MM.1S (cell line): ENCODE measurements at regions not wholly inside any gene's neighbourhood (a gene's known extent, or its start where the extent isn't known, plus 50 kb on each side); places are given as distances from the start of the nearest gene placed in this dataset.

Source experiments
- DNase-seq: peaks from one replicate; pipeline ENCODE4 v3.0.0-alpha.2; 2015
- H2AFZ ChIP-seq: fragments of 300-600 bp; sonication (generic); 2 replicates; pipeline ENCODE4 v1.6.0; 2016; ENCODE audit warnings: antibody characterized with exemption, low read length
- H3F3A ChIP-seq: fragments of 300-600 bp; sonication (generic); 2 replicates; pipeline ENCODE4 v1.6.1; 2016; ENCODE audit warnings: mild to moderate bottlenecking, antibody characterized with exemption, low read length, moderate library complexity, mixed read lengths; ENCODE audit not compliant: insufficient read depth
- H3K27ac ChIP-seq: fragments of 300-600 bp; sonication (generic); 2 replicates; pipeline ENCODE4 v1.5.1; 2016; ENCODE audit warnings: mild to moderate bottlenecking, low read length
- H3K27me3 ChIP-seq: fragments of 300-600 bp; sonication (generic); replicated peaks from 2 replicates; pipeline ENCODE4 v1.6.0; 2016; ENCODE audit warnings: low read length; ENCODE audit not compliant: insufficient read depth
- H3K36me3 ChIP-seq: fragments of 300-600 bp; sonication (generic); replicated peaks from 2 replicates; pipeline ENCODE4 v1.6.1; 2016; ENCODE audit warnings: mild to moderate bottlenecking, low read length, mixed read lengths; ENCODE audit not compliant: insufficient read depth
- H3K4me1 ChIP-seq: fragments of 300-600 bp; sonication (generic); 2 replicates; pipeline ENCODE4 v1.6.1; 2016; ENCODE audit warnings: low read length, mixed read lengths
- H3K4me2 ChIP-seq: fragments of 300-600 bp; sonication (generic); 2 replicates; pipeline ENCODE4 v1.6.0; 2016; ENCODE audit warnings: low read depth, low read length
- H3K4me3 ChIP-seq: fragments of 300-600 bp; sonication (generic); 2 replicates; pipeline ENCODE4 v1.5.1; 2016; ENCODE audit warnings: low read length, mixed read lengths
- H3K79me2 ChIP-seq: fragments of 300-600 bp; sonication (generic); 2 replicates; pipeline ENCODE4 v1.6.1; 2016; ENCODE audit warnings: mixed run types, low read length, mixed read lengths
- H3K9ac ChIP-seq: fragments of 300-600 bp; sonication (generic); 2 replicates; pipeline ENCODE4 v1.6.1; 2016; ENCODE audit warnings: low read length, mixed read lengths
- H3K9me2 ChIP-seq: fragments of 300-600 bp; sonication (generic); replicated peaks from 2 replicates; pipeline ENCODE4 v1.6.1; 2016; ENCODE audit warnings: mild to moderate bottlenecking, low read length, mixed read lengths; ENCODE audit not compliant: insufficient read depth
- H3K9me3 ChIP-seq: fragments of 300-600 bp; sonication (generic); replicated peaks from 2 replicates; pipeline ENCODE4 v1.6.1; 2016; ENCODE audit warnings: mild to moderate bottlenecking, low read length, mixed read lengths; ENCODE audit not compliant: insufficient read depth
- H4K20me1 ChIP-seq: fragments of 300-600 bp; sonication (generic); 2 replicates; pipeline ENCODE4 v1.6.1; 2016; ENCODE audit warnings: mild to moderate bottlenecking, low read length, moderate library complexity, mixed read lengths; ENCODE audit not compliant: insufficient read depth
- CTCF ChIP-seq: fragments of 300-600 bp; sonication (generic); IDR thresholded peaks from 2 replicates; pipeline ENCODE4 v1.5.1; 2016; ENCODE audit warnings: antibody characterized with exemption, low read length, mixed read lengths
- EZH2 ChIP-seq: fragments of 300-600 bp; sonication (generic); optimal IDR thresholded peaks from 2 replicates; pipeline ENCODE3; 2017; ENCODE audit warnings: low read depth, mild to moderate bottlenecking, antibody characterized with exemption, low read length, mixed read lengths
- EZH2phosphoT487 ChIP-seq: fragments of 300-600 bp; sonication (generic); IDR thresholded peaks from 2 replicates; pipeline ENCODE4 v1.6.1; 2018; ENCODE audit warnings: antibody characterized with exemption, low read length

GRCh38 chr14:85146779-85147178, 383.2 kb upstream of the FLRT2 start:
- Histone ChIP-seq H3K4me1 (no peaks in the 10 kb centered on the region), H3K4me3 (no peak overlapping the region), H3K27me3 (no peaks in the 10 kb centered on the region), H3F3A (no peaks in the 10 kb centered on the region), H3K79me2 (no peaks in the 10 kb centered on the region), H3K9me2 (no peaks in the 10 kb centered on the region), H2AFZ (no peak overlapping the region), H3K9me3 (no peaks in the 10 kb centered on the region), H4K20me1 (no peaks in the 10 kb centered on the region), H3K36me3 (no peaks in the 10 kb centered on the region), H3K4me2 (no peak overlapping the region), H3K27ac (no peak overlapping the region), H3K9ac (no peak overlapping the region)
- no peak for DNase-seq
- TF ChIP-seq EZH2 (no peak), EZH2phosphoT487 (no peak), CTCF (no peak)

GRCh38 chr14:85150166-85150565, 379.8 kb upstream of the FLRT2 start:
- no peaks in the 10 kb centered on the region for H3K4me1 ChIP-seq
- H3K9me2 ChIP-seq: no peaks in the 10 kb centered on the region
- no peak overlapping the region for H3K4me2 ChIP-seq
- H3K27ac ChIP-seq: no peak overlapping the region
- no peak for TF ChIP-seq EZH2
- no peak for TF ChIP-seq CTCF
- TF ChIP-seq EZH2phosphoT487: no peak
- no peaks in the 10 kb centered on the region for H4K20me1 ChIP-seq
- H3K36me3 ChIP-seq: no peaks in the 10 kb centered on the region
- H3K79me2 ChIP-seq: no peaks in the 10 kb centered on the region
- H3F3A ChIP-seq: no peaks in the 10 kb centered on the region
- no peaks in the 10 kb centered on the region for H3K9me3 ChIP-seq
- H3K27me3 ChIP-seq: no peaks in the 10 kb centered on the region
- H2AFZ ChIP-seq: no peak overlapping the region
- no peak overlapping the region for H3K9ac ChIP-seq
- no peak overlapping the region for H3K4me3 ChIP-seq
- DNase-seq: no peak

- Histone ChIP-seq H3K27ac (no peak overlapping the region), H3K4me2 (no peak overlapping the region), H3K9me3 (no peaks in the 10 kb centered on the region), H3K27me3 (no peaks in the 10 kb centered on the region), H3K4me1 (no peaks in the 10 kb centered on the region), H3K79me2 (no peaks in the 10 kb centered on the region), H3K4me3 (no peak overlapping the region), H3F3A (no peaks in the 10 kb centered on the region; the same call in 1 of the 2 replicates), H4K20me1 (no peaks in the 10 kb centered on the region), H2AFZ (no peak overlapping the region), H3K9me2 (no peaks in the 10 kb centered on the region), H3K36me3 (no peaks in the 10 kb centered on the region), H3K9ac (no peak overlapping the region)
- peak; percentile 50 for DNase-seq
- no peak for TF ChIP-seq EZH2
- no peak for TF ChIP-seq CTCF
- TF ChIP-seq EZH2phosphoT487: no peak
Measured at GRCh38 chr14:85154714-85155113, 375.2 kb upstream of the FLRT2 start.
